ENCODE measurements at regions not wholly inside any gene's neighbourhood (a gene's known extent, or its start where the extent isn't known, plus 50 kb on each side); places are given as distances from the start of the nearest gene placed in this dataset.

GRCh38 chr20:58590679-58591473, 60.2 kb upstream of the STX16 start:
- Histone ChIP-seq H3K9me3 (no peaks in the 10 kb centered on the region), H3K4me3 (no peak overlapping the region), H3K27me3 (no peaks in the 10 kb centered on the region), H3K27ac (no peak overlapping the region), H3K4me1 (peaks cover 0 to 41% (median 24%) of the 10 kb centered on the region in 4 donors), H3K36me3 (no peaks in the 10 kb centered on the region)
- WGBS, 2 donors = 65 to 81% methylated on average over 12 of the region's 12 CpGs
- no peak for DNase-seq
- TF ChIP-seq, protein P1, sequence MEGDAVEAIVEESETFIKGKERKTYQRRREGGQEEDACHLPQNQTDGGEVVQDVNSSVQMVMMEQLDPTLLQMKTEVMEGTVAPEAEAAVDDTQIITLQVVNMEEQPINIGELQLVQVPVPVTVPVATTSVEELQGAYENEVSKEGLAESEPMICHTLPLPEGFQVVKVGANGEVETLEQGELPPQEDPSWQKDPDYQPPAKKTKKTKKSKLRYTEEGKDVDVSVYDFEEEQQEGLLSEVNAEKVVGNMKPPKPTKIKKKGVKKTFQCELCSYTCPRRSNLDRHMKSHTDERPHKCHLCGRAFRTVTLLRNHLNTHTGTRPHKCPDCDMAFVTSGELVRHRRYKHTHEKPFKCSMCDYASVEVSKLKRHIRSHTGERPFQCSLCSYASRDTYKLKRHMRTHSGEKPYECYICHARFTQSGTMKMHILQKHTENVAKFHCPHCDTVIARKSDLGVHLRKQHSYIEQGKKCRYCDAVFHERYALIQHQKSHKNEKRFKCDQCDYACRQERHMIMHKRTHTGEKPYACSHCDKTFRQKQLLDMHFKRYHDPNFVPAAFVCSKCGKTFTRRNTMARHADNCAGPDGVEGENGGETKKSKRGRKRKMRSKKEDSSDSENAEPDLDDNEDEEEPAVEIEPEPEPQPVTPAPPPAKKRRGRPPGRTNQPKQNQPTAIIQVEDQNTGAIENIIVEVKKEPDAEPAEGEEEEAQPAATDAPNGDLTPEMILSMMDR (IDR thresholded peaks at IDR 0.05) = no peak
- intact Hi-C loops (cut with DNase I) = loop anchor here (5.0 kb wide), 1 partner anchor 101 kb away; the partner anchor contains the start of gene NPEPL1

DNA sequence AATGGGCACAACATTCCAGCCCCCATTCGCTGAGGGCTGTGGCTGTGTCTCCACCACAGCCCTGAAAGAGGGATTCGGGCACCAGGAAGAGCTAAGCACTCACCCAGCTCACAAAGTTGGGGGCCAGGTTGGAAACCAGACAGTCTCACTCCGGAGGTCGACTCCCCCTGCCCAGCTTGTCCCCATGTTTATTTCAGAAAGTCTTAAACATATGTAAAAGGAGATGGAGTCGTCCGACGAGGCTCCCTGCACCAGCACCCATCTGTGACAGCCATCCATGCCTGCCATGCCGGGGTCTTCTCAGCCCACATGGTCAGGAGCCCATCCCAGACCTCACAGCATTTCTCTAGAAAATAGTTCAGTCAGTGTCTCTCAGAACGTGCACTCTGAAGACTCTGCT, 63.6 kb upstream of the STX16 start:
- no peaks in the 10 kb centered on the region for H3K27me3 ChIP-seq
- TF ChIP-seq POLR2AphosphoS5 (IDR thresholded peaks at IDR 0.05) = no peak
- no peak for TF ChIP-seq EP300 (IDR thresholded peaks at IDR 0.05)
- TF ChIP-seq, protein P1 (IDR thresholded peaks at IDR 0.05) = no peak
- no peak for TF ChIP-seq POLR2A (IDR thresholded peaks at IDR 0.05)
- no peaks in the 10 kb centered on the region for H3K9me3 ChIP-seq
- no peak overlapping the region for H3K27ac ChIP-seq
- no peaks in the 10 kb centered on the region for H3K36me3 ChIP-seq
- WGBS, 2 donors = 81 to 84% methylated on average over 9 of the region's 9 CpGs
- peak; percentile 21 for DNase-seq
- intact Hi-C loops (cut with DNase I) = no loop called here
- H3K4me3 ChIP-seq = no peak overlapping the region
- peaks cover 0 to 28% (median 14%) of the 10 kb centered on the region in 4 donors for H3K4me1 ChIP-seq

- Histone ChIP-seq H3K27ac (peak overlapping the region in 1 of 4 donors; percentile 61), H3K9me3 (no peaks in the 10 kb centered on the region), H3K4me1 (peaks cover 0 to 28% (median 14%) of the 10 kb centered on the region in 4 donors), H3K4me3 (no peak overlapping the region), H3K27me3 (no peaks in the 10 kb centered on the region), H3K36me3 (no peaks in the 10 kb centered on the region)
- TF ChIP-seq EP300 (IDR thresholded peaks at IDR 0.05) (no peak), POLR2A (IDR thresholded peaks at IDR 0.05) (no peak), POLR2AphosphoS5 (IDR thresholded peaks at IDR 0.05) (no peak)
- TF ChIP-seq, protein P1 (IDR thresholded peaks at IDR 0.05) = no peak
- DNase-seq = peak; percentile 4
- WGBS, 2 donors = 88 to 93% methylated on average over 6 of the region's 6 CpGs
- intact Hi-C loops (cut with DNase I) = no loop called here
Measured at GRCh38 chr20:58586565-58587093, 64.5 kb upstream of the STX16 start.

GRCh38 chr20:58585753-58586540, 65.1 kb upstream of the STX16 start:
- Histone ChIP-seq H3K4me1 (peaks cover 0 to 28% (median 14%) of the 10 kb centered on the region in 4 donors), H3K9me3 (no peaks in the 10 kb centered on the region), H3K36me3 (no peaks in the 10 kb centered on the region), H3K27ac (peak overlapping the region in 2 of 4 donors; percentile 11 to 61), H3K4me3 (no peak overlapping the region), H3K27me3 (no peaks in the 10 kb centered on the region)
- intact Hi-C loops (cut with DNase I) = no loop called here
- 67 to 79% methylated on average over 8 of the region's 8 CpGs for WGBS, 2 donors
- no peak for TF ChIP-seq POLR2AphosphoS5 (IDR thresholded peaks at IDR 0.05)
- TF ChIP-seq POLR2A (IDR thresholded peaks at IDR 0.05) = no peak
- TF ChIP-seq, protein P1 (IDR thresholded peaks at IDR 0.05) = no peak
- no peak for TF ChIP-seq EP300 (IDR thresholded peaks at IDR 0.05)
- DNase-seq = peak; percentile 20

Data from sigmoid colon (tissue), 6 donors.